HEK293 (cell line): ENCODE measurements at regions not wholly inside any gene's neighbourhood (a gene's known extent, or its start where the extent isn't known, plus 50 kb on each side); places are given as distances from the start of the nearest gene placed in this dataset.

Source experiments
- CTCF ChIA-PET: fragments of 350-600 bp; formaldehyde crosslinking; extraction: SDS; loops from one replicate; lab custom pipeline; 2021; ENCODE audit warnings: antibody characterized with exemption; lab: Yijun Ruan, JAX
- POLR2A ChIA-PET: fragments of 300-600 bp; formaldehyde crosslinking; extraction: SDS; loops from one replicate; lab custom pipeline; 2020; ENCODE audit warnings: antibody characterized with exemption, inconsistent platforms; lab: Yijun Ruan, JAX
- H3K27ac ChIP-seq: fragments of 200-500 bp; sonication (Bioruptor generic); 2 replicates; pipeline ENCODE4 v1.5.1; 2014; ENCODE audit warnings: low read depth, low read length, control low read depth, inconsistent platforms; ENCODE audit errors: extremely low read depth
- H3K36me3 ChIP-seq, 2 experiments: fragments of 200-500 bp in 1 of 2; sonication (Bioruptor generic) in 1 of 2; 1 replicate in 1 of 2; 2 replicates in 1 of 2; pipeline ENCODE4 v1.5.1; 2014 to 2017; ENCODE audit warnings: inconsistent platforms in 2 of 2, low read length in 2 of 2; ENCODE audit not compliant: control insufficient read depth in 2 of 2, insufficient read depth in 1 of 2
- H3K4me1 ChIP-seq: fragments of 200-500 bp; sonication (Bioruptor generic); 2 replicates; pipeline ENCODE4 v1.5.1; 2014; ENCODE audit warnings: mild to moderate bottlenecking, low read length, inconsistent platforms; ENCODE audit not compliant: control insufficient read depth, insufficient read depth
- H3K4me3 ChIP-seq: 2 replicates; pipeline ENCODE4 v1.5.1; 2011; ENCODE audit warnings: low read depth, mild to moderate bottlenecking, control low read depth, low read length, moderate library complexity
- H3K9me3 ChIP-seq: fragments of 200-500 bp; sonication (Bioruptor generic); 2 replicates; pipeline ENCODE4 v1.5.1; 2014; ENCODE audit warnings: low read depth, low read length, inconsistent platforms; ENCODE audit not compliant: control insufficient read depth, insufficient read depth
- ATF2 ChIP-seq: fragments of 450-650 bp; formaldehyde crosslinking; IDR thresholded peaks from 2 replicates; pipeline ENCODE4 v1.5.1; 2016; ENCODE audit warnings: missing biosample characterization, missing genetic modification characterization, low read depth
- GFI1B ChIP-seq: fragments of 450-650 bp; formaldehyde crosslinking; IDR thresholded peaks from 2 replicates; pipeline ENCODE4 v1.5.1; 2016; ENCODE audit warnings: missing biosample characterization, missing genetic modification characterization
- SCRT1 ChIP-seq: fragments of 450-650 bp; formaldehyde crosslinking; IDR thresholded peaks from 2 replicates; pipeline ENCODE4 v1.5.1; 2016; ENCODE audit warnings: missing biosample characterization, missing genetic modification characterization, borderline replicate concordance
- SETDB1 ChIP-seq: IDR thresholded peaks from one replicate; pipeline ENCODE4 v1.6.1; 2017; ENCODE audit warnings: mild to moderate bottlenecking, low read length, moderate library complexity, mixed read lengths; ENCODE audit not compliant: insufficient read length
- ZBTB1 ChIP-seq: fragments of 450-650 bp; formaldehyde crosslinking; IDR thresholded peaks from 2 replicates; pipeline ENCODE4 v1.5.1; 2016; ENCODE audit warnings: missing biosample characterization, missing genetic modification characterization
- ZBTB21 ChIP-seq: fragments of 450-650 bp; formaldehyde crosslinking; IDR thresholded peaks from 2 replicates; pipeline ENCODE4 v1.5.1; 2017; ENCODE audit warnings: missing biosample characterization, missing genetic modification characterization
- ZNF174 ChIP-seq: fragments of 450-650 bp; formaldehyde crosslinking; IDR thresholded peaks from 2 replicates; pipeline ENCODE4 v1.5.0; 2017; ENCODE audit warnings: missing biosample characterization, mild to moderate bottlenecking, missing genetic modification characterization
- ZNF239 ChIP-seq: fragments of 450-650 bp; formaldehyde crosslinking; IDR thresholded peaks from 2 replicates; pipeline ENCODE4 v1.5.1; 2016; ENCODE audit warnings: missing biosample characterization, missing genetic modification characterization
- ZNF292 ChIP-seq: fragments of 450-650 bp; formaldehyde crosslinking; IDR thresholded peaks from 2 replicates; pipeline ENCODE4 v1.5.1; 2016; ENCODE audit warnings: low read depth, missing biosample characterization, missing genetic modification characterization, borderline replicate concordance
- ZNF302 ChIP-seq: fragments of 450-650 bp; formaldehyde crosslinking; IDR thresholded peaks from 2 replicates; pipeline ENCODE4 v1.5.1; 2016; ENCODE audit warnings: missing biosample characterization, missing genetic modification characterization, low read depth
- ZNF621 ChIP-seq: fragments of 450-650 bp; formaldehyde crosslinking; IDR thresholded peaks from 2 replicates; pipeline ENCODE4 v1.5.1; 2017; ENCODE audit warnings: missing biosample characterization, missing genetic modification characterization
- ZNF623 ChIP-seq: fragments of 450-650 bp; formaldehyde crosslinking; IDR thresholded peaks from 2 replicates; pipeline ENCODE4 v1.5.1; 2016; ENCODE audit warnings: missing biosample characterization, missing genetic modification characterization
- ZNF629 ChIP-seq: fragments of 450-650 bp; formaldehyde crosslinking; IDR thresholded peaks from 2 replicates; pipeline ENCODE4 v1.5.1; 2017; ENCODE audit warnings: missing biosample characterization, missing genetic modification characterization
- ZNF654 ChIP-seq: fragments of 450-650 bp; formaldehyde crosslinking; IDR thresholded peaks from 2 replicates; pipeline ENCODE4 v1.5.1; 2016; ENCODE audit warnings: low read depth, missing biosample characterization, missing genetic modification characterization
- ZNF658 ChIP-seq: fragments of 450-650 bp; formaldehyde crosslinking; IDR thresholded peaks from 2 replicates; pipeline ENCODE4; 2016; ENCODE audit warnings: missing biosample characterization, missing genetic modification characterization
- ZNF707 ChIP-seq: fragments of 450-650 bp; formaldehyde crosslinking; IDR thresholded peaks from 2 replicates; pipeline ENCODE4 v1.5.1; 2016; ENCODE audit warnings: missing biosample characterization, missing genetic modification characterization
- ZNF747 ChIP-seq: fragments of 450-650 bp; formaldehyde crosslinking; IDR thresholded peaks from 2 replicates; pipeline ENCODE4 v1.5.1; 2016; ENCODE audit warnings: missing biosample characterization, missing genetic modification characterization
- TF ChIP-seq, protein P1 (sequence below): fragments of 450-650 bp; formaldehyde crosslinking; IDR thresholded peaks from 2 replicates; pipeline ENCODE4 v1.5.1; 2016; ENCODE audit warnings: missing biosample characterization, missing genetic modification characterization
- TF ChIP-seq, protein P2 (sequence below): fragments of 450-650 bp; IDR thresholded peaks from 2 replicates; pipeline ENCODE4 v1.5.1; 2018; ENCODE audit warnings: missing biosample characterization, mild to moderate bottlenecking, missing genetic modification characterization
- TF ChIP-seq, protein P3 (sequence below): fragments of 450-650 bp; formaldehyde crosslinking; IDR thresholded peaks from 2 replicates; pipeline ENCODE4 v1.5.1; 2016; ENCODE audit warnings: missing biosample characterization, missing genetic modification characterization
- TF ChIP-seq, protein P4 (sequence below): fragments of 450-650 bp; formaldehyde crosslinking; IDR thresholded peaks from 2 replicates; pipeline ENCODE4 v1.5.1; 2017; ENCODE audit warnings: missing biosample characterization, missing genetic modification characterization

DNA sequence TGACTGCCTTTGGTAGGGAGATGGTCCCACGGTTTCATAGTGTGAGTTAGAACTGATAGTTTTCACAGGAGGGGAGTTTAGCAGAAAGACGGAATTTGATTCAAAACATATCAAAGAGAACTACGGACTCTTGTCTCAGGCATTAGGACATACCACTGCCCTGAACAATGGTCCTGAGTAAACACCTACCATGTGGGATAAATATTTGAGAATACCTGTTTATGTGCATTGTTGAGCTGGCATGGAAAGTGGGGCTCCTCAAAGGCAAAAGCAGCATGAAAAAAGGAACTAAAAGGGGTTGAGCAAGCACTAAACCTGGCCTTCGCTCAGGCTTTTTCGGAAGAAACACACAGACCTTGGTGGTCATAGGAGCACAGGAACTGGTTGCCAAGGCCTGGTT is 144.4 kb downstream of the ZNF621 start (continued):
- TF ChIP-seq, protein P1, sequence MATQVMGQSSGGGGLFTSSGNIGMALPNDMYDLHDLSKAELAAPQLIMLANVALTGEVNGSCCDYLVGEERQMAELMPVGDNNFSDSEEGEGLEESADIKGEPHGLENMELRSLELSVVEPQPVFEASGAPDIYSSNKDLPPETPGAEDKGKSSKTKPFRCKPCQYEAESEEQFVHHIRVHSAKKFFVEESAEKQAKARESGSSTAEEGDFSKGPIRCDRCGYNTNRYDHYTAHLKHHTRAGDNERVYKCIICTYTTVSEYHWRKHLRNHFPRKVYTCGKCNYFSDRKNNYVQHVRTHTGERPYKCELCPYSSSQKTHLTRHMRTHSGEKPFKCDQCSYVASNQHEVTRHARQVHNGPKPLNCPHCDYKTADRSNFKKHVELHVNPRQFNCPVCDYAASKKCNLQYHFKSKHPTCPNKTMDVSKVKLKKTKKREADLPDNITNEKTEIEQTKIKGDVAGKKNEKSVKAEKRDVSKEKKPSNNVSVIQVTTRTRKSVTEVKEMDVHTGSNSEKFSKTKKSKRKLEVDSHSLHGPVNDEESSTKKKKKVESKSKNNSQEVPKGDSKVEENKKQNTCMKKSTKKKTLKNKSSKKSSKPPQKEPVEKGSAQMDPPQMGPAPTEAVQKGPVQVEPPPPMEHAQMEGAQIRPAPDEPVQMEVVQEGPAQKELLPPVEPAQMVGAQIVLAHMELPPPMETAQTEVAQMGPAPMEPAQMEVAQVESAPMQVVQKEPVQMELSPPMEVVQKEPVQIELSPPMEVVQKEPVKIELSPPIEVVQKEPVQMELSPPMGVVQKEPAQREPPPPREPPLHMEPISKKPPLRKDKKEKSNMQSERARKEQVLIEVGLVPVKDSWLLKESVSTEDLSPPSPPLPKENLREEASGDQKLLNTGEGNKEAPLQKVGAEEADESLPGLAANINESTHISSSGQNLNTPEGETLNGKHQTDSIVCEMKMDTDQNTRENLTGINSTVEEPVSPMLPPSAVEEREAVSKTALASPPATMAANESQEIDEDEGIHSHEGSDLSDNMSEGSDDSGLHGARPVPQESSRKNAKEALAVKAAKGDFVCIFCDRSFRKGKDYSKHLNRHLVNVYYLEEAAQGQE (tag by site-specific recombination): no peak
- TF ChIP-seq, all 188 proteins: peak for 0

GRCh38 chr3:40672861-40673260 is 148.1 kb downstream of the ZNF621 start:
- H3K9me3 ChIP-seq: no peaks in the 10 kb centered on the region
- CTCF ChIA-PET: no interaction called here
- TF ChIP-seq ZBTB21 (tag by site-specific recombination): no peak
- no peak for TF ChIP-seq ZNF658 (tag by site-specific recombination)
- no peak for TF ChIP-seq ZNF239 (tag by site-specific recombination)
- no peak for TF ChIP-seq ZNF747 (tag by site-specific recombination)
- TF ChIP-seq, protein P2, sequence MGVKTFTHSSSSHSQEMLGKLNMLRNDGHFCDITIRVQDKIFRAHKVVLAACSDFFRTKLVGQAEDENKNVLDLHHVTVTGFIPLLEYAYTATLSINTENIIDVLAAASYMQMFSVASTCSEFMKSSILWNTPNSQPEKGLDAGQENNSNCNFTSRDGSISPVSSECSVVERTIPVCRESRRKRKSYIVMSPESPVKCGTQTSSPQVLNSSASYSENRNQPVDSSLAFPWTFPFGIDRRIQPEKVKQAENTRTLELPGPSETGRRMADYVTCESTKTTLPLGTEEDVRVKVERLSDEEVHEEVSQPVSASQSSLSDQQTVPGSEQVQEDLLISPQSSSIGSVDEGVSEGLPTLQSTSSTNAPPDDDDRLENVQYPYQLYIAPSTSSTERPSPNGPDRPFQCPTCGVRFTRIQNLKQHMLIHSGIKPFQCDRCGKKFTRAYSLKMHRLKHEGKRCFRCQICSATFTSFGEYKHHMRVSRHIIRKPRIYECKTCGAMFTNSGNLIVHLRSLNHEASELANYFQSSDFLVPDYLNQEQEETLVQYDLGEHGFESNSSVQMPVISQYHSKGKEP (tag by site-specific recombination): no peak
- no peak for TF ChIP-seq ZNF302
- TF ChIP-seq, protein P3, sequence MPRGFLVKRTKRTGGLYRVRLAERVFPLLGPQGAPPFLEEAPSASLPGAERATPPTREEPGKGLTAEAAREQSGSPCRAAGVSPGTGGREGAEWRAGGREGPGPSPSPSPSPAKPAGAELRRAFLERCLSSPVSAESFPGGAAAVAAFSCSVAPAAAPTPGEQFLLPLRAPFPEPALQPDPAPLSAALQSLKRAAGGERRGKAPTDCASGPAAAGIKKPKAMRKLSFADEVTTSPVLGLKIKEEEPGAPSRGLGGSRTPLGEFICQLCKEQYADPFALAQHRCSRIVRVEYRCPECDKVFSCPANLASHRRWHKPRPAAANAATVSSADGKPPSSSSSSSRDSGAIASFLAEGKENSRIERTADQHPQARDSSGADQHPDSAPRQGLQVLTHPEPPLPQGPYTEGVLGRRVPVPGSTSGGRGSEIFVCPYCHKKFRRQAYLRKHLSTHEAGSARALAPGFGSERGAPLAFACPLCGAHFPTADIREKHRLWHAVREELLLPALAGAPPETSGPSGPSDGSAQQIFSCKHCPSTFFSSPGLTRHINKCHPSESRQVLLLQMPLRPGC (tag by site-specific recombination): no peak
- TF ChIP-seq ZBTB1 (tag by site-specific recombination): no peak
- TF ChIP-seq ZNF707 (tag by site-specific recombination): no peak
- TF ChIP-seq SETDB1: no peak
- TF ChIP-seq ZNF654: no peak
- no peak for TF ChIP-seq SCRT1
- TF ChIP-seq ZNF174 (tag by site-specific recombination): no peak
- TF ChIP-seq ZNF623 (tag by site-specific recombination): no peak
- no peak for TF ChIP-seq ZNF292 (tag by site-specific recombination)
- no peak for TF ChIP-seq ATF2 (tag by site-specific recombination)
- no peak for TF ChIP-seq ZNF621 (tag by site-specific recombination)
- no peak for TF ChIP-seq ZNF629
- TF ChIP-seq, protein P4, sequence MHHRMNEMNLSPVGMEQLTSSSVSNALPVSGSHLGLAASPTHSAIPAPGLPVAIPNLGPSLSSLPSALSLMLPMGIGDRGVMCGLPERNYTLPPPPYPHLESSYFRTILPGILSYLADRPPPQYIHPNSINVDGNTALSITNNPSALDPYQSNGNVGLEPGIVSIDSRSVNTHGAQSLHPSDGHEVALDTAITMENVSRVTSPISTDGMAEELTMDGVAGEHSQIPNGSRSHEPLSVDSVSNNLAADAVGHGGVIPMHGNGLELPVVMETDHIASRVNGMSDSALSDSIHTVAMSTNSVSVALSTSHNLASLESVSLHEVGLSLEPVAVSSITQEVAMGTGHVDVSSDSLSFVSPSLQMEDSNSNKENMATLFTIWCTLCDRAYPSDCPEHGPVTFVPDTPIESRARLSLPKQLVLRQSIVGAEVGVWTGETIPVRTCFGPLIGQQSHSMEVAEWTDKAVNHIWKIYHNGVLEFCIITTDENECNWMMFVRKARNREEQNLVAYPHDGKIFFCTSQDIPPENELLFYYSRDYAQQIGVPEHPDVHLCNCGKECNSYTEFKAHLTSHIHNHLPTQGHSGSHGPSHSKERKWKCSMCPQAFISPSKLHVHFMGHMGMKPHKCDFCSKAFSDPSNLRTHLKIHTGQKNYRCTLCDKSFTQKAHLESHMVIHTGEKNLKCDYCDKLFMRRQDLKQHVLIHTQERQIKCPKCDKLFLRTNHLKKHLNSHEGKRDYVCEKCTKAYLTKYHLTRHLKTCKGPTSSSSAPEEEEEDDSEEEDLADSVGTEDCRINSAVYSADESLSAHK (tag by site-specific recombination): no peak
- no peak for TF ChIP-seq GFI1B (tag by site-specific recombination)
- no peak overlapping the region for H3K27ac ChIP-seq
- H3K36me3 ChIP-seq: no peaks in the 10 kb centered on the region
- no peak overlapping the region for H3K4me3 ChIP-seq
- no peaks in the 10 kb centered on the region for H3K4me1 ChIP-seq
- POLR2A ChIA-PET: no interaction called here
